H9 (cell line): ENCODE measurements at regions not wholly inside any gene's neighbourhood (a gene's known extent, or its start where the extent isn't known, plus 50 kb on each side); places are given as distances from the start of the nearest gene placed in this dataset.

Experiments used
- DNase-seq: peaks from one replicate; pipeline ENCODE4 v3.0.0-alpha.2; 2017
- H2AFZ ChIP-seq: one replicate; pipeline ENCODE4 v1.6.1; 2013; ENCODE audit warnings: mild to moderate bottlenecking, low read length, control low read depth, moderate library complexity
- H2AK5ac ChIP-seq: 2 replicates; pipeline ENCODE4 v1.6.1; 2013; ENCODE audit warnings: low read length, control low read depth, mixed read lengths; ENCODE audit not compliant: insufficient read length
- H2BK120ac ChIP-seq: one replicate; pipeline ENCODE4 v1.6.1; 2013; ENCODE audit warnings: low read depth, mild to moderate bottlenecking, low read length, control low read depth, inconsistent platforms; ENCODE audit not compliant: poor library complexity, severe bottlenecking
- H2BK12ac ChIP-seq: 2 replicates; pipeline ENCODE4 v1.6.1; 2013; ENCODE audit warnings: low read length, control low read depth, mixed read lengths, low read depth; ENCODE audit not compliant: insufficient read length
- H2BK15ac ChIP-seq: 2 replicates; pipeline ENCODE4 v1.6.1; 2013; ENCODE audit warnings: low read depth, low read length, control low read depth
- H2BK20ac ChIP-seq: one replicate; pipeline ENCODE4 v1.6.1; 2013; ENCODE audit warnings: low read depth, mild to moderate bottlenecking, low read length, control low read depth, inconsistent platforms; ENCODE audit not compliant: poor library complexity, severe bottlenecking
- H2BK5ac ChIP-seq: 2 replicates; pipeline ENCODE4 v1.6.1; 2013; ENCODE audit warnings: low read length, control low read depth, mixed read lengths; ENCODE audit not compliant: insufficient read length
- H3K14ac ChIP-seq: 2 replicates; pipeline ENCODE4 v1.6.1; 2013; ENCODE audit warnings: low read length, control low read depth; ENCODE audit not compliant: insufficient read depth
- H3K18ac ChIP-seq: 2 replicates; pipeline ENCODE4 v1.6.1; 2013; ENCODE audit warnings: low read depth, mild to moderate bottlenecking, mixed read lengths, low read length, control low read depth; ENCODE audit not compliant: insufficient read length
- H3K23ac ChIP-seq: 2 replicates; pipeline ENCODE4 v1.6.1; 2013; ENCODE audit warnings: low read length, control low read depth, mixed read lengths, low read depth; ENCODE audit not compliant: insufficient read length
- H3K23me2 ChIP-seq: 2 replicates; pipeline ENCODE4 v1.6.1; 2013; ENCODE audit warnings: low read depth, mild to moderate bottlenecking, mixed read lengths, low read length, control low read depth; ENCODE audit not compliant: insufficient read length, poor library complexity, severe bottlenecking
- H3K27ac ChIP-seq: 2 replicates; pipeline ENCODE4 v1.5.1; 2013; ENCODE audit warnings: low read length, control low read depth, mixed read lengths, low read depth; ENCODE audit not compliant: insufficient read length
- H3K27me3 ChIP-seq: 2 replicates; pipeline ENCODE4 v1.6.1; 2013; ENCODE audit warnings: low read length, control low read depth, inconsistent platforms; ENCODE audit not compliant: insufficient read depth
- H3K4ac ChIP-seq: 2 replicates; pipeline ENCODE4 v1.6.1; 2013; ENCODE audit warnings: low read depth, mild to moderate bottlenecking, control low read depth, inconsistent platforms, low read length, moderate library complexity
- H3K4me1 ChIP-seq: 2 replicates; pipeline ENCODE4 v1.6.1; 2013; ENCODE audit warnings: low read length, control low read depth, inconsistent platforms; ENCODE audit not compliant: insufficient read depth
- H3K4me2 ChIP-seq: 2 replicates; pipeline ENCODE4 v1.6.1; 2013; ENCODE audit warnings: low read length, control low read depth, mixed read lengths; ENCODE audit not compliant: insufficient read length, insufficient read depth
- H3K56ac ChIP-seq: 2 replicates; pipeline ENCODE4 v1.6.1; 2013; ENCODE audit warnings: low read depth, mild to moderate bottlenecking, mixed read lengths, low read length, control low read depth; ENCODE audit not compliant: insufficient read length
- H3K79me1 ChIP-seq: 2 replicates; pipeline ENCODE4 v1.6.1; 2013; ENCODE audit warnings: low read depth, mild to moderate bottlenecking, moderate library complexity, low read length, control low read depth, inconsistent platforms; ENCODE audit not compliant: insufficient read depth, poor library complexity, severe bottlenecking
- H3K79me2 ChIP-seq: 2 replicates; pipeline ENCODE4 v1.6.1; 2013; ENCODE audit warnings: low read length, control low read depth, inconsistent platforms; ENCODE audit not compliant: insufficient read depth
- H3K9ac ChIP-seq: 2 replicates; pipeline ENCODE4 v1.6.1; 2013; ENCODE audit warnings: low read length, control low read depth, mixed read lengths; ENCODE audit not compliant: insufficient read length; ENCODE audit errors: extremely low read depth
- H3K9me3 ChIP-seq: one replicate; pipeline ENCODE4 v1.6.1; 2013; ENCODE audit warnings: low read depth, low read length, inconsistent platforms; ENCODE audit not compliant: control insufficient read depth
- H3T11ph ChIP-seq: one replicate; pipeline ENCODE4 v1.6.1; 2013; ENCODE audit warnings: mild to moderate bottlenecking, low read length, control low read depth, inconsistent platforms
- H4K20me1 ChIP-seq: one replicate; pipeline ENCODE4 v1.6.1; 2013; ENCODE audit not compliant: control insufficient read depth, insufficient read length, insufficient read depth
- H4K5ac ChIP-seq: 2 replicates; pipeline ENCODE4 v1.6.1; 2013; ENCODE audit warnings: low read depth, mild to moderate bottlenecking, mixed read lengths, low read length, control low read depth; ENCODE audit not compliant: insufficient read length
- H4K8ac ChIP-seq: replicated peaks from 2 replicates; pipeline ENCODE4 v1.6.1; 2013; ENCODE audit warnings: low read length, control low read depth, mixed read lengths, low read depth; ENCODE audit not compliant: insufficient read length
- H4K91ac ChIP-seq: 2 replicates; pipeline ENCODE4 v1.6.1; 2013; ENCODE audit warnings: low read depth, mild to moderate bottlenecking, moderate library complexity, mixed read lengths, low read length, control low read depth; ENCODE audit not compliant: insufficient read length
- H3K27ac Mint-ChIP-seq, 3 experiments: 2 replicates in 2 of 3; 3 replicates in 1 of 3; pipeline ENCODE4 v1.8.0; 2020 to 2021; ENCODE audit warnings: mixed read lengths in 3 of 3, mild to moderate bottlenecking in 1 of 3, moderate library complexity in 1 of 3
- H3K27me3 Mint-ChIP-seq: 2 replicates; pipeline ENCODE4 v1.8.0; 2021; ENCODE audit warnings: low read depth, mild to moderate bottlenecking, moderate library complexity, mixed read lengths
- H3K36me3 Mint-ChIP-seq, 3 experiments: 2 replicates in 2 of 3; 3 replicates in 1 of 3; pipeline ENCODE4 v1.8.0; 2020 to 2021; ENCODE audit warnings: low read depth in 3 of 3, mixed read lengths in 3 of 3; ENCODE audit not compliant: insufficient read depth in 1 of 3
- H3K4me1 Mint-ChIP-seq, 2 experiments: 2 replicates each; pipeline ENCODE4 v1.8.0; 2020; ENCODE audit warnings: mixed read lengths in 2 of 2
- H3K4me3 Mint-ChIP-seq, 2 experiments: 2 replicates in 1 of 2; 3 replicates in 1 of 2; pipeline ENCODE4 v1.8.0; 2020 to 2021; ENCODE audit warnings: mild to moderate bottlenecking in 2 of 2, mixed read lengths in 2 of 2, moderate library complexity in 1 of 2
- H3K9me3 Mint-ChIP-seq, 2 experiments: 2 replicates in 1 of 2; 3 replicates in 1 of 2; pipeline ENCODE4 v1.8.0; 2020; ENCODE audit warnings: mild to moderate bottlenecking in 2 of 2, mixed read lengths in 2 of 2, moderate library complexity in 1 of 2
- CTCF ChIP-seq: fragments of 200-600 bp; sonication (generic); conservative IDR thresholded peaks from 3 replicates; pipeline ENCODE4 v1.8.0; 2021; ENCODE audit warnings: antibody characterized with exemption, mild to moderate bottlenecking
- WGBS: extraction: QIAGEN DNeasy Blood & Tissue Kit; methylation state at CpG from one replicate; pipeline ENCODE4 v1.1.7; 2013; ENCODE audit warnings: missing lambda C conversion rate, low lambda C conversion rate, mixed read lengths; ENCODE audit not compliant: insufficient read length; ENCODE audit errors: extremely low coverage; 5-methylcytosine and 5-hydroxymethylcytosine counted together

- H3K79me2 ChIP-seq: no peaks in the 10 kb centered on the region
- no peak overlapping the region for H3K18ac ChIP-seq
- no peak overlapping the region for H2BK15ac ChIP-seq
- no peak overlapping the region for H2BK20ac ChIP-seq
- H2AK5ac ChIP-seq: no peak overlapping the region
- WGBS: no CpG with 5 or more reads among the region's 9 CpGs
- no peaks in the 10 kb centered on the region for H4K20me1 ChIP-seq
- Mint-ChIP-seq H3K4me1 (peaks cover 0 to 5% of the 10 kb centered on the region in 2 experiments; a peak in 2 of 4 replicates), H3K4me3 (no peak overlapping the region), H3K27ac (no peak overlapping the region), H3K27me3 (peaks cover 5% of the 10 kb centered on the region), H3K9me3 (peaks cover 0 to 2% of the 10 kb centered on the region in 2 experiments; a peak in 3 of 5 replicates), H3K36me3 (no peaks in the 10 kb centered on the region)
- no peak overlapping the region for H3K4ac ChIP-seq
- H3T11ph ChIP-seq: no peak overlapping the region
- no peaks in the 10 kb centered on the region for H3K27me3 ChIP-seq
- DNase-seq: no peak
- H3K23me2 ChIP-seq: no peaks in the 10 kb centered on the region
- H3K23ac ChIP-seq: no peak overlapping the region
- H3K9me3 ChIP-seq: no peaks in the 10 kb centered on the region
- no peak overlapping the region for H3K4me2 ChIP-seq
- H3K9ac ChIP-seq: no peak overlapping the region
- no peak overlapping the region for H4K5ac ChIP-seq
- H4K91ac ChIP-seq: no peak overlapping the region
- H3K56ac ChIP-seq: no peak overlapping the region
- no peaks in the 10 kb centered on the region for H3K4me1 ChIP-seq
- H3K79me1 ChIP-seq: no peaks in the 10 kb centered on the region
- no peak overlapping the region for H2BK5ac ChIP-seq
- no peak for TF ChIP-seq CTCF
- no peak overlapping the region for H4K8ac ChIP-seq
- no peak overlapping the region for H2BK120ac ChIP-seq
- no peak overlapping the region for H2AFZ ChIP-seq
- no peak overlapping the region for H2BK12ac ChIP-seq
- H3K14ac ChIP-seq: no peak overlapping the region
- H3K27ac ChIP-seq: no peak overlapping the region
Observed at GRCh38 chrX:916230-916599, 285.6 kb downstream of the SHOX start.
